ENCODE measurements at regions not wholly inside any gene's neighbourhood (a gene's known extent, or its start where the extent isn't known, plus 50 kb on each side); places are given as distances from the start of the nearest gene placed in this dataset.

GRCh38 chr1:73639494-73639893 lies 558.5 kb downstream of the LRRIQ3 start:
- DNase-seq: no peak

GRCh38 chr1:73637264-73637663 lies 560.7 kb downstream of the LRRIQ3 start:
- DNase-seq: no peak

DNA sequence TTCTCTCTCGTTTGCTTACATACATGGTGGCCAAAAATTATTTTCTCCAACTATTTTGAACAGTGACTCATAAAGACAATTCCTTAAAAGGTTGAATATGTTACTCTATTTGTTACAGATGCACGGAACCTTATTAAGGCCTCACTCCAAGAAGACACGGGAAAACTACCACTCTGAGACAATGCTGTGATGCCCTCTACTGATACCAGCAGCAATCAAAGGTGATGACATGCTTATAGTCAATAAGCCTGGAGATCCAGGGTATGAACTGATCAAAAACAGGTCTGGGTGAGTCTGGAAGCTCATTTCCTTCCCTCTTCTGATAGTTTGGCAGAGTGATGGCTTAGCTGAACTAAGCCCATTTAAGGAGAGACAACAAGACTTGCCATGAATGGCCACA lies 563.0 kb downstream of the LRRIQ3 start:
- DNase-seq: no peak

- DNase-seq: no peak
Observed at GRCh38 chr1:73627723-73628122, 570.3 kb downstream of the LRRIQ3 start.

DNA sequence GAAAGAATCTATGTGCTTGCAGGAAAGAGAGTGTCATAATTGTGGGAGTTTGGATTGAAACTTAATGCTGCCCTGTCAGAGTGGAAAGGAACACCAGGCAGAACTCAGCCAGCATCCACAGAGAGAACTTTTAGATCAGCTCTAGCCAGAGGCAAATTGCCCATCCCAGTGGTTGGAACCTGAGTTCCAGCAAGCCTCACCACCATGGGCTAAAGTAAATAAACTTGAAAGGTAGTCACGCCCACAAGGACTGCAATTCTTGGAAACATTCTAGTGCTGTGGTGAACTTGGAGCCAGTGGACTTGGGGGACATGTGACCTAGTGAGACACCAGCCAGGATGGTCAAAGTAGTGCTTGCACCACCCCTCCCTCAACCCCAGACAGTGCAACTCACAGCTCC lies 571.6 kb downstream of the LRRIQ3 start:
- no peak for DNase-seq

- DNase-seq: no peak
Observed at GRCh38 chr1:73623946-73624345, 574.0 kb downstream of the LRRIQ3 start.

DNA sequence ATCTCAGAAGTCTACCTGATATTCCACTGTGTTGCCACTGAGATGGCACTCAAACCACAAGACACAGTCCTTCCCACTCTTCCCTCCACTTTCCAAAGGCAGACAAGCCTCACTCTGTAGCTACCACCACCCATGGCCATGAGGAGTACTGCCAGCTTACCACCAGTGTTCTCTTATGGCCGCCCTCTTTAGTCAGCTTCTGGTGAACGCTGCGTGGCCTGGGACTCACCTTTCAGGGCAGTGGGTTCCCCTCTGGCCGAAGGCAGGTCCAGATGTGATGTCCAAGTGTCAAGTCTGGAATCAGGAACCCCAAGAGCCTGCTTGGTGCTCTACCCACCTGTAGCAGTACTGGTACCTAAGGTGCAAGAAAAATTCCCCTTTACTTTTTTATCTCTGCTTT lies 580.8 kb downstream of the LRRIQ3 start:
- no peak for DNase-seq

- DNase-seq: no peak
Observed at GRCh38 chr1:73611681-73612080, 586.3 kb downstream of the LRRIQ3 start.

DNA sequence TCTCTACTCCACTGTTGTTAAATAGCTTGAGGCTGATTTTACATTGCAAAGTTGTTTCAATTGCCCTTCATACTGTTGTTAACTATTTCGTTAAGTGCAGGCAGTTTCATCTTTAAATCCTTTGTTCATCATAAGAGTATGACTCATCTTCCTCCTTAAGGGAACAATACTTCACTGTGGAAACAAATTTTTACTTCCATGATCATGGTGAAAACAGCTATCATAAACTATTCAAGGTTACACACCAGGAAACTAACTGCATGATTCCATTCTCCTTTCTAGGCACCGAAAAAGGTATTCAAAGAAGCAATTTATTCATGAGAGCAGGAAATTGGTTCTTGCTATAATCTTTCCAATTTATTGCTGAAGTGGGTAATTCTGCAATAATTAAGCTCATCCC lies 593.2 kb downstream of the LRRIQ3 start:
- DNase-seq: no peak

DNA sequence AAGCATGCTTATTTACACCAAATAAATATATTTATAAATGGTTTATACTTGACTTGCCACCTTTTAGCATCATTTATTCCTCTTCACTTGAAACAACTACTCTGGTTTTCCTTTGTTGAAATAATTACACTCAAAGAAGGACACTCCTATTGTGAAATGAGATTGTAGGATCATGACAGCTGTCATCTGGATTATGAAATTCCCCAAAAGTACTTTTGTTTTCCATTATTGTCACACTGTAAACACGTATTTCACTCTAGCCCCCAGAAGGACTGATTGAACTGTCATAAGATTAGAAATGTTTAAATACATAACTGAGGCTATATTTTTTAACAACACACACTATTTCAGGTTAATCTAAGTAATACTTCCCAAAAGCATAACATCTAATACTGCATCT lies 593.8 kb downstream of the LRRIQ3 start:
- DNase-seq: no peak

GRCh38 chr1:73593804-73594203 lies 604.2 kb downstream of the LRRIQ3 start:
- DNase-seq: no peak

DNA sequence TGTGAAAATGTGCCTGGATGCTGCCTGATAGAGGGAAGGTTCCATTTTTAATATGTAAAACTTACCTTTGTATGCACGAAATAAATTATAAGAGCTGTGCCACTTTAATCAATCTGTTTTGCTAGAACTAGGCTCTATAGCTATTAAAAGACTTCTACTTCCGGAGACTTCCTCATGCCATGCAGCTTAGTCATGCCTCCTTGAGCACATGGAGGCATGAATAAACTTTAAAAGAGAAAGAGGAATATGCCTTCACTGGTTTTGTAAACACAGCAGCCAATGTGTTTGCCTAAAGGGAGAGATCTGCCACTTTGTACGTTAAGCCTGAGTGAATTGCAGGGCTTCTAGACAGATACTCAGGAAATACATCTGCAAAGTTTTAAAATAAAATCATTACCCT lies 604.6 kb downstream of the LRRIQ3 start:
- no peak for DNase-seq

DNA sequence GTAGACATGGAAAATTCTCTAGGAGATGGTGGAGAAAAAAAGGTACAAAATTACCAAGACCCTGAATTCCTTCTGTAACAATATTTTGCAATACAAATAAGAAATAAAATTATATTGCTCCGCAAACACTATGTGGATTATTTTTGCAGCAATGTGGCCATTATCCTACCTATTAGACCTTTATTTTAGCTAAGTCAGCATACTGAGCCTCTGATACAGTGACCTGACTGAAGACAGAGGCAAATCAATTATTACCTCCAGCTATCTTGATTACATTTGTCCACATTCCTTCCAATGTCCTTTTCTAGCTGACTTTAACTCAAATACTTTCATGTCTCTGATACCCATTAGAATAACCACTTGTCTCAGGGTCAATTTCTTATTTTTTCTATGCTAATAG lies 610.9 kb downstream of the LRRIQ3 start:
- DNase-seq: no peak

- DNase-seq: no peak
Observed at GRCh38 chr1:73577206-73577605, 620.8 kb downstream of the LRRIQ3 start.

GRCh38 chr1:73576083-73576482 lies 621.9 kb downstream of the LRRIQ3 start:
- DNase-seq: no peak

DNA sequence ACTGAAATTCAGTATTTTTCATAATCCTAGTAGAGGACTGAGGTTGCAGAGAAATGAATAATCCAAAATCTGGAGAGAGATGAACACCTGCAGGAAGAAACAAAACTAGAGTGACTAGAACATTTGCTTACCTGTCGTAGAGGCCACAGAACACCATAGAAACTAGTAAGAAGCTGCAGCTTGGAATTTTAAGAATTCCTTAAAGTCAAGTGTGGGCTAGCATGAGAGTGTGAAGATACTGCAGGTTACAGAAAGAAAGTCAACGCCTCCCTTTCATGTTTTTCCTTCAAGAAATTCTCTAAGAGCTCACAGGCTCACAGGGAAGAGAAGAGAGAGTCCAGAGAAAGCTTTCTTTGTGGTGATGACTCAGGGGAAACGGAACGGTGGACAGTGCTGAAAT lies 633.7 kb downstream of the LRRIQ3 start:
- no peak for DNase-seq

DNA sequence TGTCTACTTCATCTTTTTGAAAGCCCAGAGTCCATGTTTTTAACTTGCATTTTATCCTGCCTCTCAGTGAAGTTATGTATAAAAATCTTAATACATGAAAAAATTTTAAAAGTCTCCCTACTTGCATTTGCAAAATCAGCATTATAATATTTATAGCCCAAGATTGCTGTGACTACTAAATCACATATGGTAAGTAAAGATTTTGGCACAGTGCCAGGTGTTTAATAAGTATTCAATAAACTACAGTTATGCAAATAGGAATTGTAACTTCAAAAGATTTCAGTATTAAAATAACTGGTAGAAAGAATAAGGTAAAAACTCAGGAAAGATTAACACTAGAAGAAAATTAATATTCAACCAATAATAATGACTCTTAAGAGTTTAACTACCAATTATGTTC lies 641.7 kb downstream of the LRRIQ3 start:
- no peak for DNase-seq

DNA sequence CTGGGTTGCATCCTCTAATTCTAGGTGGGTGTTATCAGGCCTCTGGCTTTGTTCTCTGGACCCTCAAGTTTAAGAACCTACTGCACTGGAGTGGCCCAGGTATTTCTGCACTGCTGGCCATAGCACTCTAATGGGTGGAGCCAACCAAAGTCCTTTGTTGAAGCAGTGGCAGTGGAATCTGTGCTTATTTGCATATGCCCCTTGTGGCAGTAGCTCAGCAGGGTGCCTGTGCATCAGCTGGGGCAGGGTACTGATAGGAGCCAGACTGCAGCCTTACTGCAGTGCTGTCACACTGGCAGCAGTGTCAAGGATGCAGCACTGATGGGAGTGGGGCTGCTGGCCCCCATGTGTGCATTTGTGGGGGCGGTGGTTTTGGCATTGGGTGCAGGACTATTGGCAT lies 660.6 kb downstream of the LRRIQ3 start:
- no peak for DNase-seq

DNA sequence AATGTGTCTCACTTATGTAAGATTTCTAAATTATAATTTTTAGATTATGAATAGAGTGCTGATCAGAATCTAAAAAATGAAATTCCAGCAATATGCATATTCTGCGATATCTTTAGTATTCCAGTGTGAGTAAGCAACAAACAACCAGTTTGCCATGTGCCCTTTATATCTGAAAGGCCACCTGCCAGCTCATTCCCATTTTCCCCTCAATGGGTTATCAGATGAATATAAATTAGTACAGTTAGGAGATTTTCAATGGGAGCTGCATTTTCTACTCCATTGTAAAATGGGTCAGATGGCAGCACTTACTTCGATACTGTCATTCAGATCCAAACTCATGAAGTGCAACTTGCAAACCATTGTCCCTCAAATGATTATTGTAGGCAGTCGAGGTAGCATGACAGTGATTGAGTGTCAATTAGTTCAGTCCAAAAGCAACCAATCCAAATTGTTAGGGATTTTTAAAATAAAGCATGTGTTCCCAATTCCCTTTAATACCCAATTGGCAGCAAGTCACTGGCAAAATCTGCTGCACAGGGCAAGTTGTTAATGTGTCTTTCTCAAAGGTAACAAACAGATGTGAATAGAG lies 680.3 kb downstream of the LRRIQ3 start:
- no peak for DNase-seq

- no peak for DNase-seq
Observed at GRCh38 chr1:73516451-73516850, 681.5 kb downstream of the LRRIQ3 start.

GRCh38 chr1:73511038-73511437 lies 686.9 kb downstream of the LRRIQ3 start:
- no peak for DNase-seq

DNA sequence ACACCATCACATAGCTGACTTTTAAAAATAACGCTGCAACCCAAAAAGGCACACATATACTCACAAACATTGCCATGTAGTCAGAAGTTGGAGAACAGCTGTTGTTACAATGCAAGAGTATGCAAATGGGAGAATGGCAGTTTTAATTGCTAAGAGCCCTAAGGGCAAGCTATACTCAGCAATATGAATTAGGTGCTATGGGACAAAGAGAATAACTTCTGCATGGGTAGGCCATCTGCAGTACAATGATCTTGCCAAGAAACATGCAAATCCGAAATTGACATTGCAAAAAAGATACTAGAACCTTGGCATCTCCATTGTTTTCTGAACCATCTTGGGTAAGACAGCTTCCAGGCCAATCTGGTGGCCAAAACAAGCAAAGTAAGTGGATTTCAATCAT lies 697.8 kb downstream of the LRRIQ3 start:
- no peak for DNase-seq

- no peak for DNase-seq
Observed at GRCh38 chr1:73499671-73500070, 698.3 kb downstream of the LRRIQ3 start.

GRCh38 chr1:73491621-73492020 lies 706.4 kb downstream of the LRRIQ3 start:
- no peak for DNase-seq

GRCh38 chr1:73475316-73475870 lies 722.6 kb downstream of the LRRIQ3 start:
- no peak for DNase-seq
